ENCODE measurements at regions not wholly inside any gene's neighbourhood (a gene's known extent, or its start where the extent isn't known, plus 50 kb on each side); places are given as distances from the start of the nearest gene placed in this dataset.

- no peak overlapping the region for H3K27ac ChIP-seq
- TF ChIP-seq CTCF (conservative IDR thresholded peaks at IDR 0.05): no peak
- TF ChIP-seq ZFX (IDR thresholded peaks at IDR 0.05): no peak
Observed at GRCh38 chr12:4001031-4001430, 127.8 kb upstream of the PARP11 start.

GRCh38 chr12:3999904-4000303, 126.7 kb upstream of the PARP11 start:
- no peak overlapping the region for H3K27ac ChIP-seq
- TF ChIP-seq CTCF (conservative IDR thresholded peaks at IDR 0.05) (no peak), ZFX (IDR thresholded peaks at IDR 0.05) (no peak)

- no peak for TF ChIP-seq CTCF (conservative IDR thresholded peaks at IDR 0.05)
- no peak for TF ChIP-seq ZFX (IDR thresholded peaks at IDR 0.05)
- H3K27ac ChIP-seq: no peak overlapping the region
Observed at GRCh38 chr12:3998968-3999792, 126.0 kb upstream of the PARP11 start.

DNA sequence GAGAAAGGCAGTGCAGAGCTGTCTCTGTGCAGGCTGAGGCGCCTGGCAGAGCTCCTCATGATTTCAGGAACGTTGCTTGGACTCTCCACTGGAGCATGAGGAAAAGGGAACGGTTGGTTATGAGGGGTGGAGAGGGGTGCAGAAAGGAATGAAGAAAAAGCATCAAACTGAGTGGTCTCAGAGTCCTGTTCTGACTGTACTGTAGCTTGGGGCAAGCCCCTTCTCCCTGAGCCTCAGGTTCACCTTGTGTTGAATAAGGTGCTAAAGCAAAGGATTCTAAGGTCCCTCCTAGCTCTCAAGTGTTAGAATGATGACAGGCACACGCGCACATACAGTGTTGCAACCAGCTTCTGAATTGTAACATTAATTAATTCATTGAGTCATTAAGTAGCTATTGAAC, 125.2 kb upstream of the PARP11 start:
- no peak overlapping the region for H3K27ac ChIP-seq
- TF ChIP-seq CTCF (conservative IDR thresholded peaks at IDR 0.05) (no peak), ZFX (IDR thresholded peaks at IDR 0.05) (no peak)

DNA sequence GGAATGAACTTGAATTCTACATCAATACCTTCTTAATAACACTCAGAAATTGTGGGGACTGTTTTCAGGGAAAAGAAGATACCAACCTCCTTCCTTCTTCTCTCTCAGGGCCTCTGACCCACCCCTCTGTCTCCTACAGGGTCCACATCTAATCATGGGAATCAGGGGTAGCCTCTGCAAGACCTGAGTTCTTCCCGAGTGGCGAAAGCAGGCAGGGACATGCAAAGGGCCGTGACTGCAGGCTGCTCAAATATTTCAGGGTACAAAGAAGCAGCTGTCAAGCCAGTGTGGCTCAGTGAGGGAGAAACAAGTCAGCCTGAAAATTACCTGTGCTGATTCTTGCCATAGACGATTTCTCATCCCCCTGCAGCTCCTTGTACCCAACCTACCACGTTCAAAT, 123.1 kb upstream of the PARP11 start:
- H3K27ac ChIP-seq: no peak overlapping the region
- no peak for TF ChIP-seq ZFX (IDR thresholded peaks at IDR 0.05)
- no peak for TF ChIP-seq CTCF (conservative IDR thresholded peaks at IDR 0.05)

DNA sequence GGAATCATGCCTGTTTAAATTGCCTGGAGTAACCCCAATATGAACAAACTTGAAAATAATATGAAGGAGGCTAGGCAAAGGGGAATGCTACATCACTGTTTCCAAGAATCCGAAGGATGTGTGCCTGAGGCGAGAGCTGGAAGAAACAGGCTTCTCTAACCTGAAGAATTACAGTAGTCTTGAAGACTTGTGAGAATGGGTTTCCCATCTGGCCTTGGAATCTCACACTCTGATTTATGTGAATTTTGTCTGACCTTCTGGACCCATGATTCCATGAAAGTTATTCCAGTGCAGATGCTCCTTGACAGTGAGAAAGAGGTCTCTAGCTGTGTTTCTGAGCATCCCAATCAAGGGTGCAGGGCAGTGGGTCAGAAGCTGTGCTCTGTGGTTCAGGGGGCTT, 122.1 kb upstream of the PARP11 start:
- TF ChIP-seq ZFX (IDR thresholded peaks at IDR 0.05) (no peak), CTCF (conservative IDR thresholded peaks at IDR 0.05) (no peak)
- H3K27ac ChIP-seq: no peak overlapping the region

- no peak for TF ChIP-seq ZFX (IDR thresholded peaks at IDR 0.05)
- TF ChIP-seq CTCF (conservative IDR thresholded peaks at IDR 0.05): no peak
- H3K27ac ChIP-seq: no peak overlapping the region
Observed at GRCh38 chr12:3994500-3994899, 121.3 kb upstream of the PARP11 start.

Data from C4-2B (cell line).